T-cell (primary cell): ENCODE measurements at regions not wholly inside any gene's neighbourhood (a gene's known extent, or its start where the extent isn't known, plus 50 kb on each side); places are given as distances from the start of the nearest gene placed in this dataset.

Experiments used
- ATAC-seq, 4 experiments: fragments of 200-7000 bp in 3 of 4; fragments of 150-1000 bp in 1 of 4; cut with Tn5 transposase; replicated peaks in 1 of 4; 1 replicate in 3 of 4; 2 replicates in 1 of 4; pipeline ENCODE4 v1.10.0; 2021; ENCODE audit warnings: moderate library complexity in 3 of 4, mild to moderate bottlenecking in 2 of 4, moderate number of reproducible peaks in 1 of 4
- CTCF ChIA-PET, 2 donors: fragments of 300-600 bp; sonication (Branson Sonifier 250); formaldehyde crosslinking; loops; one replicate each; lab custom pipeline; 2022; ENCODE audit warnings: antibody characterized with exemption in 2 of 2; lab: Charles Lee
- POLR2A ChIA-PET, 2 donors: fragments of 300-600 bp; sonication (Branson Sonifier 250); formaldehyde crosslinking; loops; one replicate each; lab custom pipeline; 2022; ENCODE audit warnings: antibody characterized with exemption in 2 of 2; lab: Charles Lee
- DNase-seq, 35 experiments: peaks; one replicate each; pipeline versions ENCODE4 v3.0.0 to v3.0.0-alpha.2; 2013 to 2023
- H3K27ac ChIP-seq: one replicate; pipeline ENCODE4 v1.5.1; 2013; ENCODE audit warnings: low read length
- H3K27me3 ChIP-seq, 2 experiments: replicated peaks in 1 of 2; 1 replicate in 1 of 2; 2 replicates in 1 of 2; pipeline versions ENCODE4 v1.6.1 to v1.7.0; 2013; ENCODE audit warnings: low read length in 1 of 2, mixed read lengths in 1 of 2; ENCODE audit not compliant: control insufficient read depth in 2 of 2, insufficient read depth in 2 of 2; ENCODE audit errors: extremely low read depth in 1 of 2
- H3K36me3 ChIP-seq, 2 donors: 1 replicate in 1 of 2; 2 replicates in 1 of 2; pipeline versions ENCODE4 v1.6.1 to v1.7.0; 2013; ENCODE audit warnings: low read length in 1 of 2; ENCODE audit not compliant: control insufficient read depth in 2 of 2, insufficient read depth in 1 of 2; ENCODE audit errors: extremely low read depth in 1 of 2
- H3K4me1 ChIP-seq, 2 experiments: 1 replicate in 1 of 2; 2 replicates in 1 of 2; pipeline versions ENCODE4 v1.6.1 to v1.7.0; 2013; ENCODE audit warnings: low read length in 2 of 2, mixed read lengths in 1 of 2; ENCODE audit not compliant: insufficient read depth in 2 of 2, control insufficient read depth in 1 of 2; ENCODE audit errors: extremely low read depth in 1 of 2
- H3K4me3 ChIP-seq, 2 donors: 1 replicate in 1 of 2; 2 replicates in 1 of 2; pipeline versions ENCODE4 v1.5.1 to v1.7.0; 2013; ENCODE audit warnings: mild to moderate bottlenecking in 2 of 2, low read length in 1 of 2, moderate library complexity in 1 of 2; ENCODE audit not compliant: control insufficient read depth in 1 of 2; ENCODE audit errors: extremely low read depth in 1 of 2
- H3K9me3 ChIP-seq: 2 replicates; pipeline ENCODE4 v1.7.0; 2013
- H3K27ac Mint-ChIP-seq, 2 donors: one replicate each; pipeline ENCODE4 v1.8.0; 2020 to 2021; ENCODE audit warnings: mild to moderate bottlenecking in 2 of 2, mixed read lengths in 2 of 2
- H3K27me3 Mint-ChIP-seq, 2 donors: one replicate each; pipeline ENCODE4 v1.8.0; 2021 to 2022; ENCODE audit warnings: mixed read lengths in 2 of 2
- H3K36me3 Mint-ChIP-seq: one replicate; pipeline ENCODE4 v1.8.0; 2021; ENCODE audit warnings: mixed read lengths
- H3K4me1 Mint-ChIP-seq, 3 donors: one replicate each; pipeline ENCODE4 v1.8.0; 2020 to 2022; ENCODE audit warnings: mixed read lengths in 3 of 3, mild to moderate bottlenecking in 1 of 3
- H3K4me3 Mint-ChIP-seq, 3 donors: one replicate each; pipeline ENCODE4 v1.8.0; 2020 to 2022; ENCODE audit warnings: mild to moderate bottlenecking in 3 of 3, mixed read lengths in 3 of 3, moderate library complexity in 3 of 3
- H3K9me3 Mint-ChIP-seq, 3 donors: one replicate each; pipeline ENCODE4 v1.8.0; 2020 to 2022; ENCODE audit warnings: mixed read lengths in 3 of 3
- WGBS: methylation state at CpG from one replicate; pipeline ENCODE4 v1.1.5; 2013; ENCODE audit warnings: missing lambda C conversion rate; ENCODE audit not compliant: insufficient coverage; 5-methylcytosine and 5-hydroxymethylcytosine counted together

- no peaks in the 10 kb centered on the region for H3K36me3 ChIP-seq
- POLR2A ChIA-PET = no interaction called here
- H3K9me3 Mint-ChIP-seq = no peaks in the 10 kb centered on the region
- H3K9me3 ChIP-seq = no peaks in the 10 kb centered on the region
- H3K4me1 Mint-ChIP-seq = no peaks in the 10 kb centered on the region
- no peak for ATAC-seq
- peaks cover 43 to 62% of the 10 kb centered on the region in 2 donors for H3K27me3 Mint-ChIP-seq
- 50% methylated on average over 2 of the region's 3 CpGs for WGBS
- peaks cover 2 to 19% of the 10 kb centered on the region in 2 experiments for H3K27me3 ChIP-seq
- no peak for DNase-seq
- CTCF ChIA-PET = no interaction called here
- H3K4me3 Mint-ChIP-seq = no peak overlapping the region
- no peak overlapping the region for H3K27ac ChIP-seq
- no peaks in the 10 kb centered on the region for H3K36me3 Mint-ChIP-seq
- H3K27ac Mint-ChIP-seq = no peak overlapping the region
- H3K4me3 ChIP-seq = no peak overlapping the region
- H3K4me1 ChIP-seq = no peaks in the 10 kb centered on the region
Measured at GRCh38 chr17:34511931-34512330, 67.5 kb upstream of the TMEM132E start.

- Mint-ChIP-seq H3K36me3 (no peaks in the 10 kb centered on the region), H3K4me3 (no peak overlapping the region), H3K9me3 (no peaks in the 10 kb centered on the region), H3K4me1 (no peaks in the 10 kb centered on the region), H3K27ac (no peak overlapping the region), H3K27me3 (peaks cover 47 to 64% of the 10 kb centered on the region in 2 donors)
- ChIA-PET CTCF (no interaction called here), POLR2A (no interaction called here)
- 100% methylated on average over 1 of the region's 3 CpGs for WGBS
- H3K4me3 ChIP-seq = no peak overlapping the region
- H3K36me3 ChIP-seq = no peaks in the 10 kb centered on the region
- H3K9me3 ChIP-seq = no peaks in the 10 kb centered on the region
- H3K27ac ChIP-seq = no peak overlapping the region
- no peak for ATAC-seq
- DNase-seq = no peak
- peaks cover 2 to 22% of the 10 kb centered on the region in 2 experiments for H3K27me3 ChIP-seq
- no peaks in the 10 kb centered on the region for H3K4me1 ChIP-seq
Measured at GRCh38 chr17:34511265-34511664, 68.1 kb upstream of the TMEM132E start.

GRCh38 chr17:34504814-34505484, 74.4 kb upstream of the TMEM132E start:
- H3K4me3 ChIP-seq = no peak overlapping the region
- no peaks in the 10 kb centered on the region for H3K4me1 ChIP-seq
- WGBS = no CpG with 5 or more reads among the region's 3 CpGs

GRCh38 chr17:34503528-34504195, 75.7 kb upstream of the TMEM132E start:
- H3K9me3 ChIP-seq = no peaks in the 10 kb centered on the region
- POLR2A ChIA-PET = no interaction called here
- WGBS = 52% methylated on average over 6 of the region's 10 CpGs
- no peak overlapping the region for H3K4me3 Mint-ChIP-seq
- no peak overlapping the region for H3K27ac ChIP-seq
- no peak for ATAC-seq
- peaks cover 2 to 19% of the 10 kb centered on the region in 2 experiments for H3K27me3 ChIP-seq
- H3K27ac Mint-ChIP-seq = no peak overlapping the region
- no peaks in the 10 kb centered on the region for H3K36me3 ChIP-seq
- no peaks in the 10 kb centered on the region for H3K4me1 Mint-ChIP-seq
- DNase-seq = no peak
- H3K4me1 ChIP-seq = no peaks in the 10 kb centered on the region
- peaks cover 32 to 43% of the 10 kb centered on the region in 2 donors for H3K27me3 Mint-ChIP-seq
- H3K4me3 ChIP-seq = no peak overlapping the region
- CTCF ChIA-PET = no interaction called here
- H3K36me3 Mint-ChIP-seq = no peaks in the 10 kb centered on the region
- H3K9me3 Mint-ChIP-seq = no peaks in the 10 kb centered on the region

More at GRCh38 chr17:34504814-34505484, 74.4 kb upstream of the TMEM132E start:
- Histone ChIP-seq H3K9me3 (no peaks in the 10 kb centered on the region), H3K27me3 (peaks cover 2 to 19% of the 10 kb centered on the region in 2 experiments), H3K27ac (no peak overlapping the region), H3K36me3 (no peaks in the 10 kb centered on the region)
- CTCF ChIA-PET = no interaction called here
- no peaks in the 10 kb centered on the region for H3K36me3 Mint-ChIP-seq
- no peak for ATAC-seq
- no peak overlapping the region for H3K4me3 Mint-ChIP-seq
- peaks cover 39 to 49% of the 10 kb centered on the region in 2 donors for H3K27me3 Mint-ChIP-seq
- H3K4me1 Mint-ChIP-seq = no peaks in the 10 kb centered on the region
- POLR2A ChIA-PET = no interaction called here
- H3K27ac Mint-ChIP-seq = no peak overlapping the region
- H3K9me3 Mint-ChIP-seq = no peaks in the 10 kb centered on the region
- DNase-seq = no peak

- Histone ChIP-seq H3K4me3 (no peak overlapping the region), H3K4me1 (no peaks in the 10 kb centered on the region), H3K9me3 (no peaks in the 10 kb centered on the region), H3K27me3 (peaks cover 0 to 19% of the 10 kb centered on the region in 2 experiments), H3K27ac (no peak overlapping the region), H3K36me3 (no peaks in the 10 kb centered on the region)
- no peak overlapping the region for H3K27ac Mint-ChIP-seq
- H3K9me3 Mint-ChIP-seq = no peaks in the 10 kb centered on the region
- peaks cover 28 to 37% of the 10 kb centered on the region in 2 donors for H3K27me3 Mint-ChIP-seq
- DNase-seq (no peak), ATAC-seq (no peak)
- H3K36me3 Mint-ChIP-seq = no peaks in the 10 kb centered on the region
- H3K4me3 Mint-ChIP-seq = no peak overlapping the region
- CTCF ChIA-PET = no interaction called here
- H3K4me1 Mint-ChIP-seq = no peaks in the 10 kb centered on the region
- POLR2A ChIA-PET = no interaction called here
- 40% methylated on average over 1 of the region's 4 CpGs for WGBS
Measured at GRCh38 chr17:34502426-34502825, 77.0 kb upstream of the TMEM132E start.

GRCh38 chr17:34499576-34499975, 79.8 kb upstream of the TMEM132E start:
- Histone ChIP-seq H3K27me3 (peaks cover 0 to 32% of the 10 kb centered on the region in 2 experiments), H3K36me3 (no peaks in the 10 kb centered on the region), H3K4me1 (no peaks in the 10 kb centered on the region), H3K27ac (no peak overlapping the region), H3K4me3 (no peak overlapping the region), H3K9me3 (no peaks in the 10 kb centered on the region)
- Mint-ChIP-seq H3K9me3 (no peaks in the 10 kb centered on the region), H3K27me3 (peaks cover 11 to 24% of the 10 kb centered on the region in 2 donors), H3K4me1 (no peaks in the 10 kb centered on the region), H3K4me3 (no peak overlapping the region), H3K36me3 (no peaks in the 10 kb centered on the region), H3K27ac (no peak overlapping the region)
- peak in 1 of 35 experiments; percentile 5 for DNase-seq
- ChIA-PET CTCF (no interaction called here), POLR2A (no interaction called here)
- 0% methylated on average over 1 of the region's 1 CpG for WGBS
- no peak for ATAC-seq
